GM18909 (cell line): ENCODE measurements at regions not wholly inside any gene's neighbourhood (a gene's known extent, or its start where the extent isn't known, plus 50 kb on each side); places are given as distances from the start of the nearest gene placed in this dataset.

Source experiments
- ATAC-seq: cut with Tn5 transposase; IDR thresholded peaks from one replicate; pipeline ENCODE4 v1.9.1; 2021; ENCODE audit warnings: mild to moderate bottlenecking; ENCODE audit not compliant: unreplicated experiment, poor library complexity

- no peak for ATAC-seq
These were observed 76.8 kb upstream of the TMEM164 start for GRCh38 chrX:109926118-109926517.

- no peak for ATAC-seq
These were observed 75.9 kb upstream of the TMEM164 start for GRCh38 chrX:109926743-109927662.

GRCh38 chrX:109927663-109928273 is 75.1 kb upstream of the TMEM164 start:
- no peak for ATAC-seq

- no peak for ATAC-seq
These were observed 74.1 kb upstream of the TMEM164 start for GRCh38 chrX:109928596-109929335.

GRCh38 chrX:109931677-109932076 is 71.2 kb upstream of the TMEM164 start:
- no peak for ATAC-seq

GRCh38 chrX:109934434-109934833 is 68.5 kb upstream of the TMEM164 start:
- ATAC-seq = no peak

- ATAC-seq = no peak
These were observed 68.0 kb upstream of the TMEM164 start for GRCh38 chrX:109934935-109935334.

GRCh38 chrX:109936114-109936513 is 66.8 kb upstream of the TMEM164 start:
- ATAC-seq = no peak

GRCh38 chrX:109936598-109936997 is 66.3 kb upstream of the TMEM164 start:
- no peak for ATAC-seq

- ATAC-seq = no peak
These were observed 63.4 kb upstream of the TMEM164 start for GRCh38 chrX:109939498-109939897.

GRCh38 chrX:109940411-109940810 is 62.5 kb upstream of the TMEM164 start:
- no peak for ATAC-seq

GRCh38 chrX:109943092-109943739 is 59.7 kb upstream of the TMEM164 start:
- no peak for ATAC-seq

GRCh38 chrX:109943740-109944092 is 59.2 kb upstream of the TMEM164 start:
- ATAC-seq = no peak

GRCh38 chrX:109952050-109952449 is 50.9 kb upstream of the TMEM164 start:
- no peak for ATAC-seq

GRCh38 chrX:109952985-109953905 is 49.7 kb upstream of the TMEM164 start:
- ATAC-seq = peak; percentile 83
